Body of pancreas (tissue), 4 donors: ENCODE measurements at regions not wholly inside any gene's neighbourhood (a gene's known extent, or its start where the extent isn't known, plus 50 kb on each side); places are given as distances from the start of the nearest gene placed in this dataset.

Experiments used
- ATAC-seq: fragments of 150-250 bp; one replicate; pipeline ENCODE4 v1.9.1; 2016
- DNase-seq, 4 donors: peaks; one replicate each; pipeline ENCODE4 v3.0.0-alpha.2; 2019
- H3K27ac ChIP-seq, 4 donors: fragments of 200-600 bp; sonication (generic); 1 replicate in 3 of 4; 2 replicates in 1 of 4; pipeline versions ENCODE4 v1.5.1 to v1.6.1; 2016 to 2019; ENCODE audit warnings: mild to moderate bottlenecking in 1 of 4, mixed read lengths in 1 of 4, moderate library complexity in 1 of 4
- H3K27me3 ChIP-seq, 2 donors: fragments of 200-600 bp; sonication (generic); one replicate each; pipeline ENCODE4 v1.6.0; 2016; ENCODE audit warnings: mild to moderate bottlenecking in 1 of 2
- H3K36me3 ChIP-seq, 2 donors: fragments of 200-600 bp; sonication (generic); replicated peaks in 1 of 2; 2 replicates each; pipeline ENCODE4 v1.5.1; 2016; ENCODE audit warnings: low read depth in 2 of 2; ENCODE audit not compliant: insufficient read depth in 1 of 2
- H3K4me1 ChIP-seq: fragments of 200-600 bp; sonication (generic); one replicate; pipeline ENCODE4 v1.6.0; 2016
- H3K4me3 ChIP-seq, 2 donors: fragments of 200-600 bp; sonication (generic); 1 replicate in 1 of 2; 2 replicates in 1 of 2; pipeline ENCODE4 v1.5.1; 2016 to 2019
- H3K9me3 ChIP-seq, 3 donors: fragments of 200-600 bp; sonication (generic); 1 replicate in 2 of 3; 2 replicates in 1 of 3; pipeline ENCODE4 v1.5.1; 2016
- POLR2A ChIP-seq, 3 donors: fragments of 450-650 bp; IDR thresholded peaks; one replicate each; pipeline ENCODE4 v1.6.1; 2016; ENCODE audit warnings: antibody characterized with exemption in 3 of 3, mild to moderate bottlenecking in 2 of 3
- WGBS, 2 donors: methylation state at CpG; one replicate each; pipeline ENCODE4 v1.1.5; 2017; 5-methylcytosine and 5-hydroxymethylcytosine counted together
- intact Hi-C: fragments of 100-400 bp; cut with DNase I; formaldehyde crosslinking; loops from one replicate; pipeline ENCODE4 v1.15.1; 2023
- TF ChIP-seq, protein P1 (sequence below), 7 experiments: fragments of 450-650 bp in 4 of 7; fragments of 200-600 bp in 3 of 7; sonication (generic) in 3 of 7; IDR thresholded peaks; one replicate each; pipeline ENCODE4 v1.5.1; 2016 to 2019; ENCODE audit warnings: antibody characterized with exemption in 7 of 7

DNA sequence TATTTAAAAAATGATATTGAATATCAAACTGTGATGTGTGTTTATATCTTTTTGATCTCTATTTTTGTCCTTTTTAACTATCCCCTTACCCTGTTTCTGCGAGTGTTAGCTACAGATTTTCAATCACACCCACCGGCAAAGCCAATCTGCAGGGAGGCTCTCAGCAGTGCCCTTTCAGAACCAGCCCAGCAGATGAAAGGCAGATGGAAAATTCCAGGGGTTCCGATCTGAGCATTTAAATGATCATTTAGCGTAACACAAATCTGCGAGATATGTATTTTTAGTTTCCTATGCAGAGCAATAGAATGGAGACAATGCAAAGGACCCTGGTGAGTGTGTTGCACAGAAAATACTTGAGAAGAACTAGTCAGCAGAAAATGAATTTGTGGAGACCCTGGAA lies 2170.5 kb upstream of the PIK3C3 start:
- Histone ChIP-seq H3K4me3 (no peak overlapping the region), H3K27me3 (no peaks in the 10 kb centered on the region), H3K36me3 (no peaks in the 10 kb centered on the region), H3K27ac (no peak overlapping the region), H3K9me3 (no peaks in the 10 kb centered on the region), H3K4me1 (no peaks in the 10 kb centered on the region)
- intact Hi-C loops: no loop called here
- WGBS, 2 donors: 74 to 85% methylated on average over 5 of the region's 5 CpGs
- no peak for TF ChIP-seq POLR2A (IDR thresholded peaks at IDR 0.05)
- TF ChIP-seq, protein P1, sequence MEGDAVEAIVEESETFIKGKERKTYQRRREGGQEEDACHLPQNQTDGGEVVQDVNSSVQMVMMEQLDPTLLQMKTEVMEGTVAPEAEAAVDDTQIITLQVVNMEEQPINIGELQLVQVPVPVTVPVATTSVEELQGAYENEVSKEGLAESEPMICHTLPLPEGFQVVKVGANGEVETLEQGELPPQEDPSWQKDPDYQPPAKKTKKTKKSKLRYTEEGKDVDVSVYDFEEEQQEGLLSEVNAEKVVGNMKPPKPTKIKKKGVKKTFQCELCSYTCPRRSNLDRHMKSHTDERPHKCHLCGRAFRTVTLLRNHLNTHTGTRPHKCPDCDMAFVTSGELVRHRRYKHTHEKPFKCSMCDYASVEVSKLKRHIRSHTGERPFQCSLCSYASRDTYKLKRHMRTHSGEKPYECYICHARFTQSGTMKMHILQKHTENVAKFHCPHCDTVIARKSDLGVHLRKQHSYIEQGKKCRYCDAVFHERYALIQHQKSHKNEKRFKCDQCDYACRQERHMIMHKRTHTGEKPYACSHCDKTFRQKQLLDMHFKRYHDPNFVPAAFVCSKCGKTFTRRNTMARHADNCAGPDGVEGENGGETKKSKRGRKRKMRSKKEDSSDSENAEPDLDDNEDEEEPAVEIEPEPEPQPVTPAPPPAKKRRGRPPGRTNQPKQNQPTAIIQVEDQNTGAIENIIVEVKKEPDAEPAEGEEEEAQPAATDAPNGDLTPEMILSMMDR (IDR thresholded peaks at IDR 0.05): no peak
- ATAC-seq (no peak), DNase-seq (no peak)

DNA sequence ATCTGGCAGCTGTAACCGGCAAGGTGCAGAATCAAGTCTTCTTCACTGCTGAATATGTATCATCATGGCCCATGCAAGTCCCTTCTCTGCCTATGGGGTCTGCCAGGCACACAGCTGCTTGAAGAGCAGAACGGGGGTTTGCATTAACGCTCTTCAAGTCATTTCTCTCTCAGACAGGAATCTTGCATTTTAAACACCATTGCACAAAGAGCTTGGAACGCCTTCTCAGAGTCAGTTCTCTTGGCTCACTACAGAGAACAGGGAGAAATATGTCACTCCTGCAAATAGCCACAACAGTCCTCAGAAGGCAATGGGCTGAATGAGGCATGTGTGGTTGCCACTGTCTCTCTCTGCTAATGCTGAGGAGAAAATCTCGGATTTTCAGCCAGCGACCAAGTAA lies 2173.5 kb upstream of the PIK3C3 start:
- Histone ChIP-seq H3K27ac (no peak overlapping the region), H3K9me3 (no peaks in the 10 kb centered on the region), H3K27me3 (no peaks in the 10 kb centered on the region), H3K36me3 (no peaks in the 10 kb centered on the region), H3K4me3 (no peak overlapping the region), H3K4me1 (no peaks in the 10 kb centered on the region)
- ATAC-seq (no peak), DNase-seq (no peak)
- intact Hi-C loops: no loop called here
- 73 to 92% methylated on average over 6 of the region's 6 CpGs for WGBS, 2 donors
- no peak for TF ChIP-seq POLR2A (IDR thresholded peaks at IDR 0.05)
- TF ChIP-seq, protein P1 (IDR thresholded peaks at IDR 0.05): no peak

DNA sequence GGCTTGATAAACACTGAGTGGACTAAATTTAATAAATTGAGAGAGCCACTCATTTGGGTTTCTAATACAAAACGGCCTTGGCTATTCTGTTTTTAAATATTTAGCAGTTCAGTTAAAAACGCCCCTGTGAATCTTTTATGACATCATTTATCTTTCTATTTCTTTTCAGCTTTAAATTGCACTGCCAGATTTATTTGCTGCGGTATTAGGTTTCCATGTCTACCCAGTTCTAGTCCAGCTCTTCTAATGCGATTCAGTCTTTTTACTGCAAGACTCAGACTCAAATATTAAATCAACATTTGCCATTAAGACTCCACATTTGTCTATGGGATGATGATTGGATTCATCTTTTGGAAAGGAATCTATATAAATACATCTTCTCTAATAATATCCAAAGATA lies 2174.3 kb upstream of the PIK3C3 start:
- 65 to 79% methylated on average over 4 of the region's 4 CpGs for WGBS, 2 donors
- H3K27ac ChIP-seq: no peak overlapping the region
- ATAC-seq: no peak
- H3K9me3 ChIP-seq: no peaks in the 10 kb centered on the region
- no peaks in the 10 kb centered on the region for H3K4me1 ChIP-seq
- no peak for TF ChIP-seq POLR2A (IDR thresholded peaks at IDR 0.05)
- TF ChIP-seq, protein P1 (IDR thresholded peaks at IDR 0.05): no peak
- intact Hi-C loops: no loop called here
- no peaks in the 10 kb centered on the region for H3K27me3 ChIP-seq
- DNase-seq: no peak
- H3K4me3 ChIP-seq: no peak overlapping the region
- no peaks in the 10 kb centered on the region for H3K36me3 ChIP-seq

DNA sequence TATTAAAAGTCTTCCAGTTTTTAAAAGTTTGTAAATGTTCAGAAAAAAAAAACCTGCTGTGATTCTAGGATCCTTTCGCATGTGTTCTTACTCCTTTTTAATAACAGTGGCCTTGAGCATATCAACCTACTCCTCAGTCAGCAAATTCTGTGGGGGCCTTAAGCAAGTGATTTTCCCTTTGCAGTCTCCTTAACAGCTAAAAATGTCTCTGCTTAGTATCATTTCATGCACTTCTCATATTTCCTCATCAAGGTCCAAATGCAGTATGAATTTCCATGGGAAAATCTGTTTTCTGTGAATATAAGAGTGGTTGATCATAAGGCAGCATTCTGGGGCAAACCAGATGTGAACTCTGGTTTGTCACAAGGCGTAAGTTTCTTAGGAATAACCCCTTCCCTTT lies 2175.1 kb upstream of the PIK3C3 start:
- intact Hi-C loops: no loop called here

DNA sequence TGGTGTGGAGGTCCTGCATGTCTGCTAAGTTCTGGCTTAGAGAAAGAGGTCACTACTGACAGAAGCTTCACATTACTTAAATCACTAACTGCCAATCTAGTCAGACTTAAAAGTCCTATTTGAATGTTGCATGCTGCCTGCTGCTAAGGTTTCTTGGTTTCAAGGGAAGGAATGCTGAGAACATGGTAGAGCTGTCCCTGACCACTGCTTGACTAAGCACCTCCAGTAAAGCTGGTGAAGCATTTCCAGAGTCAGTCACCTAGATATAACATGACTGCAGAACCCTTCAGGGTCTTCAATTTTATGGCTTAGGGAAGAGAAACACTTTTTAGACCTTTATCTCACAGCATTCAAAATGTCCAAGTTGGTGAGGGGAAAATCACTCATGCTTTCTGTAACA lies 2178.3 kb upstream of the PIK3C3 start:
- no peak overlapping the region for H3K27ac ChIP-seq
- H3K4me3 ChIP-seq: no peak overlapping the region
- intact Hi-C loops: no loop called here
- DNase-seq: no peak
- no peak for TF ChIP-seq POLR2A (IDR thresholded peaks at IDR 0.05)
- TF ChIP-seq, protein P1 (IDR thresholded peaks at IDR 0.05): no peak
- no peaks in the 10 kb centered on the region for H3K9me3 ChIP-seq
- no peak for ATAC-seq
- H3K36me3 ChIP-seq: no peaks in the 10 kb centered on the region
- no peaks in the 10 kb centered on the region for H3K27me3 ChIP-seq
- H3K4me1 ChIP-seq: no peaks in the 10 kb centered on the region

More for the DNA sequence above, 2175.1 kb upstream of the PIK3C3 start:
- no peaks in the 10 kb centered on the region for H3K9me3 ChIP-seq
- DNase-seq (no peak), ATAC-seq (no peak)
- TF ChIP-seq, protein P1 (IDR thresholded peaks at IDR 0.05): no peak
- no peak for TF ChIP-seq POLR2A (IDR thresholded peaks at IDR 0.05)
- no peaks in the 10 kb centered on the region for H3K36me3 ChIP-seq
- H3K4me3 ChIP-seq: no peak overlapping the region
- 72 to 78% methylated on average over 2 of the region's 2 CpGs for WGBS, 2 donors
- no peaks in the 10 kb centered on the region for H3K4me1 ChIP-seq
- no peak overlapping the region for H3K27ac ChIP-seq
- no peaks in the 10 kb centered on the region for H3K27me3 ChIP-seq
